ENCODE measurements at regions not wholly inside any gene's neighbourhood (a gene's known extent, or its start where the extent isn't known, plus 50 kb on each side); places are given as distances from the start of the nearest gene placed in this dataset.

DNA sequence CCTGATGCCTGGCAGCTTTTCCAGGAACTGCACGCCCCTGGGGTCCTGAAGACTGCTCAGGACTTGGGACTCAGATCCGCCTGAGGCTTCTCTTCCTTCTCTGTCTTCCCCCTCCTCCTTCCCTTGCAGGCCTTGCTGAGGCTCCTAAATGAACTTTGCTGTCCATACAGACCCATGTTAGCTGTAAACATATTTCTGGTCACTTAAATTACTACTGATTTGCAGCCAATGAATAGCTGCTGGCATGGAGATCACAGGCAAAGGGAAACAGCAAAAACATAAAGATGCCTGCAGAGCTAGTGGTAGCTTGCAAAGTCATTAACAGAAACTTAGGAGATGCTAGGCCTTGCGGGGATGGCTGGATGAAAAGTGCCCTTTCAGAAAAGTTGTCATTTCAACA, 261.9 kb downstream of the GADD45G start:
- no peak for TF ChIP-seq CTCF (IDR thresholded peaks at IDR 0.05; ENCODE audit: low read length)
- no peak for TF ChIP-seq EZH2 (IDR thresholded peaks at IDR 0.05; ENCODE audit: borderline replicate concordance, low read length)

Data from OCI-LY1 (cell line).